NCI-H1930 (cell line): ENCODE measurements at regions not wholly inside any gene's neighbourhood (a gene's known extent, or its start where the extent isn't known, plus 50 kb on each side); places are given as distances from the start of the nearest gene placed in this dataset.

ENCODE experiments used
- DNase-seq, 2 experiments: peaks; one replicate each; lab custom pipeline; 2025; lab: John Stamatoyannopoulos, UW

DNA sequence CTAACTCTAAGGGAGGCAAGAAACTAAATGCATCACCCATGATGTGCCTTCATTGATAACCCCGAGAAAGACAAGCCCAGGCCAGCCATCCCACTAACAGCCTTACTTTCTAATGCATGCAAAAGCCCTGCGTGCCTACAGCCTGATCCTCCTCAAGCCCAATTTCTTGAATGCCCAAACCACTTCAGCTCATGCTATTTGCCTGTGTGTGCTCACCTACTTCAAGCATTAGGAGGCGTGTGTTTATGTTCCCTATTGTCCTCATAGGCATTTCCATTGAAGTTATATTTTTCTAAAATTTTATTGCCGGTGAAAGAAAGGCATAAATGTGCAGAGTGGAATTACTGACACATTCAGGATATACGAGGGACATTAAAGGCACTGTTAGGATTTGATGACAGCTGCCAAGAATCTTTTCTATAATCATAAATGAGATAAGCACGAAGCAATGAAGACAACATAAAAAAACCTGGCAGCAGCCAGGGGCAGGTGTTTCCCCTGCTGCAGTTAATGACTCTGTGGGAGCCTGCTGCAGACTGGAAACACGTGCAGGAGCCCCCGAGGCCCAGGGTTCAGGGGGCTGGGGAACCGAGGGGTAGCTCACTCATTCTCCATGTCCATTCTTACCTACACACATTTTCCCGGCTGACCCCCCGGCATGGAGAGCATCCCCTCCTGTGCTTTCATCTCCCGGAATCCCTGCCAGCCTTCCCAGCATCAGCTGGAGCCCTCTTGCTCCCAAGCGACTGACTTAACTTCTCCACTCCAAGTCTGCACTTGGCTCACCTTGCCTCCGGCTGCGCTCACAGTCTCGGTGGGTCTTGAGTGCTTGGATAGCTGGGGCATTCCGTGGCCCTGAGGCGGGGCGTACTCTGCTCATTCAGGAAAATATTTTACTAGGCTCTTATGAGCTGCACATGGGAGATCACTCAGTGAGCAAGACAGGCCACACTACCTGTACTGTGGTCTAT is 292.3 kb upstream of the SIX2 start:
- DNase-seq, result no peak

DNA sequence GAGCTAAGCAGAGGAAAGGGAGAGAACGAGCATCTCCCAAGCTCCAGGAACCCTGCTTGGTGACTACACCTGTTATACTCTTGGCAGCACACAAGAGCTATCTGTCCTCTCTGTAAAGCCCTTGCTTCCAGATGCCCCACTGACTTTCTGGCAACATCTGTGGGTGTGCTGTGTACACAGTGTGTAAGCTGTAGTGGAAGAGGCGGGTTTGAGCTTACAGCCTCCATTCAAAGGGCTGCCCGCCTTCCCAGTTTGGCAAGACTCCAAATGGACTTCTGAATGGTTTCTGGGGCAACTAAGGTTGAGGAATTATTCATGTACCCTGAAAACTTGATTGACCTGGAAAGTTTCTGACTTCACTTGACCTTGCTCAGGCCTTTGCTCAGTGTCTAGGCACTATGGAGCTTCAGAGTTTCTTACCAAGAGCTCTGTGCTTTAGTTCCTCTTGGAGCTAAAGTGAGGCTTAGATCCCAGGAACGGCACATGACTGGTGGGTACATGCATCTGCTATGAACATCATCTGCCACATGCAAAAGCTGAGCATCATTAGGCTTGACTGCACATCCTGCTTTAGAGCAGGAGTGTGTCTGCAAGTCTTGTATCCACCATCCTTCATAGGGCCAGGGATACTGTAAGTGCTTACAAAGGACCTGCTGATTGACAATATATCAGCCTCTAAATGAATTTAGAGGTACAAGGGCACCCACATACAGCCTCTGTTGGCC is 290.9 kb upstream of the SIX2 start:
- DNase-seq, result no peak

DNA sequence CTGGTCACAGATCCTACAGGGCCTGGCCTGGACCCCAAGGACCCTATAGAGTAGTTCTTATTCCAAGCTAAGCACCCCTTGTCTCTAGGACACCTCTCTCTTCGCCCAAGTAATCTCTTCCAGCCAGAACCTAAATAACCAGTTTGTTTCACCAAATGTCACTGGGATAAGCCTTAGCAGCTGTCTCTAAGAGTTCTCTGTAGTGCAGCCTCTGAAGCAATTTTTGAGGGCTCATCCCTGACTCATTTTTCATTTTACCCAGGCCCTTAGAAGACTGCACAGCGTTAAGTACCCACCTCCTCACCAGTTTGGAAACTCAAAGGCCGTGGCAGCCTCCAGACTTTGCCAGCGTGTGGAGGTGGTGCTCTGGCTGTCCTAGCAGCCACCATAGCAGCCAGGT is 290.1 kb upstream of the SIX2 start:
- DNase-seq, result no peak

GRCh38 chr2:45293182-45293581 is 283.9 kb upstream of the SIX2 start:
- no peak for DNase-seq

DNA sequence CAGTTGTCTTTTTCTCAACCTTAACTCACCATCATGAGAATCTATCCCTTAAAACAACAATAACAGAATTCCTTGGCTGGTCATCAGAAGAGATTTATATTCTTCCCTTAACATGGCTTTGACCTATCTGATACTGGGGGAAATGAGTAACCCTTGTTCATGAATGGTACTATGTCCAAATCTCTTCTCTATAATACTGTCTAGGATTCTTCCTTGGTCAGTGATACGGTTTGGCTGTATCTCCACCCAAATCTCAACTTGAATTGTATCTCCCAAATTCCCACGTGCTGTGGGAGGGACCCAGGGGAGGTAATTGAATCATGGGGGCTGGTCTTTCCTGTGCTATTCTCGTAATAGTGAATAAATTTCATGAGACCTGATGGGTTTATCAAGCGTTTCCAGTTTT is 282.0 kb upstream of the SIX2 start:
- DNase-seq, result no peak

DNA sequence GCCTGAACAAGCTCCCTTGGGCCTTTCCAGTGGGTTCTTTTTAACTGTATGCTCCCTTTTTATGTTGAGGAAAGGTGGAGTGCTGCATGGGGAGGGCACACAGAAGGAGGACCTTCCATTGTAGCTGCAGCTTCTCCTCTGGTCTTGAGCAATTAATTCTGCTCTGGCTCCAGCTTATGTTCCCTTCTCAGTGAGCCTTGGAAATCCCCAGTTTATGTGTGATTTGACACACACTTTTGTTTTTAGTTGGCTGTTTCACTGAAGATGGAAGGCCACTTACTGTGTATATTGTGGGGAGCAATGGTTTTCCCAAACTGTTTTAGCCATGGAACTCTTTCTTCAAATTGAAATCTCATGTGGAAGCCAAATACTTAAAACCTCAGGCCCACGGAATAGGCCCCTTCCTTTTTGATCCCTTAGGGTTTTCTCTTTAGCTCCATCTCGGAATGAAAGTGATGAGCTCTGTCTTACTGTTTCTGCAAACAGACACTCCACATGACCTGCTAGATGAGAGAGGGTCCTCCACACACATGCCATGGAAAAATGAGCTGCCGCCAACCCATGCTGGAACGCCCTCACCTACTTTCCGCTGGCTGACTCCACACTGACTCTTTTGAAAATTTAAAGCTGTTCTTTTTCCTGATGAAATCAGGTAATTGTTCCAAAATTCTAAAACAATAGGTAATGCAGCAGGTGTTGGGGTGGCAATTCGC is 280.9 kb upstream of the SIX2 start:
- no peak for DNase-seq

- DNase-seq, result no peak
Observed at GRCh38 chr2:45288532-45289417, 279.5 kb upstream of the SIX2 start.

GRCh38 chr2:45287045-45287444 is 277.8 kb upstream of the SIX2 start:
- no peak for DNase-seq

GRCh38 chr2:45285771-45286390 is 276.6 kb upstream of the SIX2 start:
- DNase-seq, result no peak

GRCh38 chr2:45285311-45285710 is 276.1 kb upstream of the SIX2 start:
- no peak for DNase-seq

DNA sequence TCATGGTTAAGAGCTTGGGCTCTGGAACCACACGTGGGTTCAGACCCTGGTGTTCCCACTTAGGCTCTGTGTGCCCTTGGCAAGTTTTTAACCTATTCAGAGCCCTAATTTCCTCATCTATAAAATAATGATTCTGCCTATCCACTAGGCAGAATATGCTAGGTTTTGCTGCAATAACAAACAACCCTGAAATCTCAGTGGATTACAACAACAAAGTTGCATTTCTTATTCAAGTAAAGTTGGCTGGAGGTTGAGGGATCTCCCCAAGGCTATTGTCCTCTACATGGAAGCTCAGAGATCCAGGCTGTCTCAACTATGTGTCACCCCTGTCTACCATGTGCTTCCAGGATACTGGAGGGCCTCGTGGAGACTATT is 275.4 kb upstream of the SIX2 start:
- no peak for DNase-seq

DNA sequence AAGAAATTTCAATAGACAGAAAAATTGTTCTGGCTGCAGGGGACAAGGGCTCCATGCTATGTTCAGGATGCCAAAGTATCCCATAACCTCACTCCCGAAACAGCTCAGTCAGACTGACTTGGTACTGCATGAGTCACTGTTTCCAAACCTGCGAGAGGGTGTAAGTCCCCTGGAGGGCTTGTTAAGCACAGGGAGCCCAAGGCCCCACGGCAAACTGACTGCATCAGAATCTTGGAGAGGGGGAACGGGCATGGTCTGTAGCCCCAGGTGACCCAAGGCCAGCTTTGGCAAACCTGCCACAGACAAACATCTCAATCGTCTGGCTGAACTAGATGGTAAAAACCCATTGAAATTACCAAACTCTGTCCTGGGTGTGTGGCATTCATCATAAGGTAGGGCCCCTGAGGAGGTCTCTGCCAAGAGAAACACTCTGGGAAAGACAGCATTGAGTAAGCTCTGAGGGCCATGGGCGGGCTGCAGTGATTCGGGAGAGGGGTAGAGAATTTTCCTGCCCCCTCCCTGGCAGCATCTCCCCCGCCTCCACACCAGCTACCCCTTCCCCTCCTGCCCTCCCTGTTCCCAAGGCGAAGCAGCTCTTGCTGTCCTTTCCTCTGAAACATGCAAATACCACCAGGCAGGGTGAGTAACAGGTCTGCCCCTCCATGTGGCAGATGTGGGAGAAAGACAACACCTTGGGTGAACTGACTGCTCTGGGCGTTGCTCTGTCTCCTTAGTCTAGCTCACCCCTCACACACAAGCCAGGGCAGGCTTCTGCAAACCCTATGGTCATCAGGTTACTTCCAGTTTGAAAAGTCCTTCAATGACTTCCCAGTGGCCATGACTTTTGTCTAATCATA is 274.7 kb upstream of the SIX2 start:
- DNase-seq, result no peak

DNA sequence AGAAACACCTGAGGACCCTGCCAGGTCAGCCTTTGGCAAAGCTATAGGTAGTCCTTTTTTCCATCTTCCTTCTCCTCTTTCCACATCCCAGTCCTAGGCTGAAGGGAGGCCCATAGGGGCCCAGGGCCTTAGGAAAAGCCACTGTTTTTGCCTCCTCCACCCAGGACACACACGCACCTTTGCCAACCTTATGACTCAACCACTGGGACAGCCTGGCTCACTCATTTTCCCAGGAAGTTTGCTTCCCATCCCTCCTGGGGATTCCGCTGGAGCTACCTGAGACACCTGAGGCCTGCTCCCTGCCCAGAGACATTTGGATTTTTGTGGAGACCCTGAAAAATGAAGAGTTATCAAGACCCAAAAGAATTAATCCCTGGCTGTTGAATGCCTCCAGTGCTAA is 273.4 kb upstream of the SIX2 start:
- no peak for DNase-seq

DNA sequence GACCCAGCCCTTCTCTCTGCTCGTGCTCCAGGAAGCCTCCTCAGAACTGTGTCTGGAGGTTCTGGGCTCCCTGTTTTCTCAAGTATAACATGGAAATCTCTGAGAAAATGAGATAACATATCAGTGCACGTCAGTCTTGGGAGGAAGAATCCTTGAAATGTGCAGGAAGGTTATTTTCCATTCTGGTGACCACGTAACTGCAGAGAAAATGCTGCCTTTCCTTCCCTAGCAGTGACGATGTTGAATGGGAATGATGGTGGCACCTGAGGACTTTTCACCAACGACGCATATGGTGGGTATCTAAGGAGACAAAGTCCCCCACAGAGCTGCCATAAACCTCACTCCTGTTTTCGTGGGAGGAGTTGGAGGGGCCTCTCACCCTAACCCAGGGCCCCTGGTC is 272.1 kb upstream of the SIX2 start:
- no peak for DNase-seq

DNA sequence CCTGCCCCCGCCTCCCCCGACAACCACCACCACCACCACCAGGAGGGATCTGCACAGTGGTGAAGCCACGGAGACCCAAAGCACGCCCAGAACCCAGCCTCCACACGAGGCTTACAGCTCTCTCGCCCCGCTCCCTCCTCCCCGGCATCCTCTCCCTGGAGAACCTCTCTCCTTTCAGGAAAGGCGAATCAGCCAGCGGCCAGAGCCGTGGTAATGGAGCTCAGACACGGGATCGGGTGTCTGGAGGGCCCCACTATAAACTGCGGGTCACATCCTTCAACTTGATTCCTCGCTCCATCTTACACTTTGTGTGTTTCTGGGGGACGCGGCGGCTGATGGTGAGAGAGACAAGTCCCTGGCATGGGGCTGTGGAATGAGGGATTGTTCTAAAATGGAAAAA is 271.5 kb upstream of the SIX2 start:
- no peak for DNase-seq

DNA sequence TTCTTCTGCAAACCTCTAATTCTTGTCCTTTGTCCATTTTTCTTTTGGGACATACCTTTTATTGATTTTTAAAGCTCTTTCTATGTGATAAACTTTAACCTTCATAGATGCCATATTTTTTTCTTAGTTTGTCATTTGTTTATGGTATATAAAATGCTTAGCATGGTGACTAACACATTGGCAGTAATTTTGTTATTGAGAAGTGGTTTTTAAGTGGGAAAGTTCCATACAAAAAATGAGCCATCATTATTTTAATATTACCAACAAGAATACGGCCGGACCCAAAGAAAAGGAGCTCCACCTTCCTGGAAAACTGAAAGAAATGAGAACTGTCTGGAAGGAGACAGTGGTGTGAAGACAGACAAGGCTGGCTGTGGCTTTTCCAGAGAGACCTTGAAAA is 270.1 kb upstream of the SIX2 start:
- DNase-seq, result no peak

GRCh38 chr2:45278365-45279078 is 269.3 kb upstream of the SIX2 start:
- no peak for DNase-seq

DNA sequence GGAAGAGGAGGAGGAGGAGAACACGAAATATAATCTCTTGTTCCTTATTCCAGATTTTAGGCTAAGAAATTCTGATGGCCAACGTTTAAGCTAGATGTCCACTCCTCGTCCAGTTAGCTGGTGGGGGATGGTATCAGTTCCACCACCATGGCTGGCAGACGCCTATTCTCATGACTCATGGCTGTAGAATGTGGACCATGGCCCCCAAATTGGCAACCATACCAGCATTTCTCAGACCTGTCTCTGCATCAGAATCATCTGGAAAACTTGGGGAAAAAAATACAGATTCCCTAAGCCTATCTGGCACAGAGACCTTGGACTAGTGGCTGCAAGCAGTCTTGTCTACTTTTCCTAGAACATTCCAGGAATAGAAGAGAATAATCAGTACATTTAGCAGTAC is 267.7 kb upstream of the SIX2 start:
- no peak for DNase-seq

DNA sequence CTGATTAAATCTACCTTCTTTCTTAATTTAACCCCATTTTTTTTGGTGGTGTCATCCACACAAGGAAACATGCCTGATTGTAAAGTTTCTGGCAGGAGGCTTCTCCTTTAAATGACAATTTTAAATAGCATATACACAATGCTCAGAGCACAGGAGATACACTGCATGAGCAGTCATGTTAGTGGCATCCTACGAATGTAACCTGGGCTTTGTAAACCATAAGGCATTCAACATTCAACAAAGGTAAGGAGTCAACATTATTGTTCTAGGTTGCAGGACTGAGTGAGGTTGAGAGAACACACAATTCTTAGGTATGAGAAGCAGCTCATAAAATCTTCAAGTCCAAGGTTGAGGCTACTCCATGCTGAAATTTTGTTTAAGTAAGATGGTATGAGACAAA is 266.6 kb upstream of the SIX2 start:
- no peak for DNase-seq
